Peyer's patch (tissue), 4 donors: ENCODE measurements at regions not wholly inside any gene's neighbourhood (a gene's known extent, or its start where the extent isn't known, plus 50 kb on each side); places are given as distances from the start of the nearest gene placed in this dataset.

Experiments used
- POLR2A ChIP-seq, 2 donors: fragments of 450-650 bp; IDR thresholded peaks; one replicate each; pipeline ENCODE4 v1.5.1; 2017; ENCODE audit warnings: antibody characterized with exemption in 2 of 2, mild to moderate bottlenecking in 2 of 2, moderate library complexity in 2 of 2
- TF ChIP-seq, protein P1 (sequence below), 6 experiments: fragments of 450-650 bp in 4 of 6; fragments of 200-600 bp in 2 of 6; sonication (generic) in 1 of 6; IDR thresholded peaks; one replicate each; pipeline ENCODE4 v1.5.1; 2017 to 2019; ENCODE audit warnings: antibody characterized with exemption in 6 of 6, mild to moderate bottlenecking in 3 of 6, moderate library complexity in 1 of 6

DNA sequence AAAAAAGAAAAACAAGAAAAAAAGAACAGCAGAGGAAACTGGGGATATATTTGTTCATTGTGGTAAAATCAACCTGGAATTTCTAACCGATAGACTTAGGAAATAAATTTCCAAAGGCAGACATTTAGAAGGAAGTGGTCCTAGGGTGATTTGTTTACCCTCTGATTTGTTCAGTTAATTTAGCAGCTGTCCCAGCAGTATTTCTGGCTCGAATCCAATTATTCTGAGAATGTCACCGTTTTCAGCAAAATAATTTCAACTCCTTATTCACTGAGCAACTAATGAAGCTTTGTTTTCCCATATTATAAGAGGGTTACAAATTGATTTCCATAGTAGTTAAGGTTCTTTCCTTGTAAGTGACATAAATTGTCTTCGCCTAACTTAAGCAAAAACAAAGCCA is 285.2 kb upstream of the SYT10 start:
- TF ChIP-seq, protein P1, sequence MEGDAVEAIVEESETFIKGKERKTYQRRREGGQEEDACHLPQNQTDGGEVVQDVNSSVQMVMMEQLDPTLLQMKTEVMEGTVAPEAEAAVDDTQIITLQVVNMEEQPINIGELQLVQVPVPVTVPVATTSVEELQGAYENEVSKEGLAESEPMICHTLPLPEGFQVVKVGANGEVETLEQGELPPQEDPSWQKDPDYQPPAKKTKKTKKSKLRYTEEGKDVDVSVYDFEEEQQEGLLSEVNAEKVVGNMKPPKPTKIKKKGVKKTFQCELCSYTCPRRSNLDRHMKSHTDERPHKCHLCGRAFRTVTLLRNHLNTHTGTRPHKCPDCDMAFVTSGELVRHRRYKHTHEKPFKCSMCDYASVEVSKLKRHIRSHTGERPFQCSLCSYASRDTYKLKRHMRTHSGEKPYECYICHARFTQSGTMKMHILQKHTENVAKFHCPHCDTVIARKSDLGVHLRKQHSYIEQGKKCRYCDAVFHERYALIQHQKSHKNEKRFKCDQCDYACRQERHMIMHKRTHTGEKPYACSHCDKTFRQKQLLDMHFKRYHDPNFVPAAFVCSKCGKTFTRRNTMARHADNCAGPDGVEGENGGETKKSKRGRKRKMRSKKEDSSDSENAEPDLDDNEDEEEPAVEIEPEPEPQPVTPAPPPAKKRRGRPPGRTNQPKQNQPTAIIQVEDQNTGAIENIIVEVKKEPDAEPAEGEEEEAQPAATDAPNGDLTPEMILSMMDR (IDR thresholded peaks at IDR 0.05): no peak
- no peak for TF ChIP-seq POLR2A (IDR thresholded peaks at IDR 0.05)
